Nephron (organoid): ENCODE measurements at regions not wholly inside any gene's neighbourhood (a gene's known extent, or its start where the extent isn't known, plus 50 kb on each side); places are given as distances from the start of the nearest gene placed in this dataset.

Source experiments
- H3K27ac Mint-ChIP-seq, 3 experiments: 2 replicates each; pipeline ENCODE4 v1.8.0; 2020; ENCODE audit warnings: mixed read lengths in 3 of 3, mild to moderate bottlenecking in 2 of 3, moderate library complexity in 1 of 3
- H3K27me3 Mint-ChIP-seq: 2 replicates; pipeline ENCODE4 v1.8.0; 2021; ENCODE audit warnings: low read depth, mild to moderate bottlenecking, moderate library complexity, mixed read lengths
- H3K36me3 Mint-ChIP-seq: 2 replicates; pipeline ENCODE4 v1.8.0; 2020; ENCODE audit warnings: low read depth, mixed read lengths
- H3K4me1 Mint-ChIP-seq: 2 replicates; pipeline ENCODE4 v1.8.0; 2020; ENCODE audit warnings: mixed read lengths
- H3K4me3 Mint-ChIP-seq, 3 experiments: 2 replicates each; pipeline ENCODE4 v1.8.0; 2020; ENCODE audit warnings: mild to moderate bottlenecking in 3 of 3, mixed read lengths in 3 of 3, moderate library complexity in 2 of 3
- H3K9me3 Mint-ChIP-seq: 2 replicates; pipeline ENCODE4 v1.8.0; 2020; ENCODE audit warnings: mixed read lengths
- CTCF ChIP-seq, 3 experiments: fragments of 200-600 bp; sonication (generic); IDR thresholded peaks; one replicate each; pipeline ENCODE4 v1.5.0; 2021; ENCODE audit warnings: antibody characterized with exemption in 3 of 3; ENCODE audit not compliant: unreplicated experiment in 3 of 3

GRCh38 chr1:192081359-192081758 is 76.9 kb upstream of the RGS18 start:
- H3K9me3 Mint-ChIP-seq: no peaks in the 10 kb centered on the region
- no peaks in the 10 kb centered on the region for H3K4me1 Mint-ChIP-seq
- H3K36me3 Mint-ChIP-seq: no peaks in the 10 kb centered on the region
- H3K27me3 Mint-ChIP-seq: no peaks in the 10 kb centered on the region
- no peak overlapping the region for H3K27ac Mint-ChIP-seq
- TF ChIP-seq CTCF (IDR thresholded peaks at IDR 0.05; ENCODE audit: unreplicated experiment in 3 of 3): no peak
- no peak overlapping the region for H3K4me3 Mint-ChIP-seq

GRCh38 chr1:192086644-192087043 is 71.6 kb upstream of the RGS18 start:
- H3K36me3 Mint-ChIP-seq: no peaks in the 10 kb centered on the region
- H3K27ac Mint-ChIP-seq: no peak overlapping the region
- H3K4me1 Mint-ChIP-seq: no peaks in the 10 kb centered on the region
- no peak overlapping the region for H3K4me3 Mint-ChIP-seq
- H3K27me3 Mint-ChIP-seq: no peaks in the 10 kb centered on the region
- no peak for TF ChIP-seq CTCF (IDR thresholded peaks at IDR 0.05; ENCODE audit: unreplicated experiment in 3 of 3)
- H3K9me3 Mint-ChIP-seq: no peaks in the 10 kb centered on the region

GRCh38 chr1:192087334-192087733 is 70.9 kb upstream of the RGS18 start:
- H3K4me1 Mint-ChIP-seq: no peaks in the 10 kb centered on the region
- no peaks in the 10 kb centered on the region for H3K27me3 Mint-ChIP-seq
- H3K36me3 Mint-ChIP-seq: no peaks in the 10 kb centered on the region
- H3K4me3 Mint-ChIP-seq: no peak overlapping the region
- peaks cover 2% of the 10 kb centered on the region for H3K9me3 Mint-ChIP-seq
- H3K27ac Mint-ChIP-seq: no peak overlapping the region
- no peak for TF ChIP-seq CTCF (IDR thresholded peaks at IDR 0.05; ENCODE audit: unreplicated experiment in 3 of 3)

- no peak for TF ChIP-seq CTCF (IDR thresholded peaks at IDR 0.05; ENCODE audit: unreplicated experiment in 3 of 3)
- H3K27ac Mint-ChIP-seq: no peak overlapping the region
- H3K4me3 Mint-ChIP-seq: no peak overlapping the region
- H3K27me3 Mint-ChIP-seq: no peaks in the 10 kb centered on the region
- H3K4me1 Mint-ChIP-seq: no peaks in the 10 kb centered on the region
- H3K36me3 Mint-ChIP-seq: no peaks in the 10 kb centered on the region
- H3K9me3 Mint-ChIP-seq: peaks cover 2% of the 10 kb centered on the region
These were observed 69.8 kb upstream of the RGS18 start for GRCh38 chr1:192088496-192088895.

GRCh38 chr1:192098001-192098400 is 60.3 kb upstream of the RGS18 start:
- Mint-ChIP-seq H3K9me3 (peaks cover 2% of the 10 kb centered on the region), H3K27me3 (no peaks in the 10 kb centered on the region), H3K4me3 (no peak overlapping the region), H3K4me1 (no peaks in the 10 kb centered on the region), H3K27ac (no peak overlapping the region), H3K36me3 (no peaks in the 10 kb centered on the region)
- no peak for TF ChIP-seq CTCF (IDR thresholded peaks at IDR 0.05; ENCODE audit: unreplicated experiment in 3 of 3)

- Mint-ChIP-seq H3K27me3 (no peaks in the 10 kb centered on the region), H3K4me3 (no peak overlapping the region), H3K4me1 (no peaks in the 10 kb centered on the region), H3K36me3 (no peaks in the 10 kb centered on the region), H3K9me3 (peaks cover 2% of the 10 kb centered on the region), H3K27ac (no peak overlapping the region)
- no peak for TF ChIP-seq CTCF (IDR thresholded peaks at IDR 0.05; ENCODE audit: unreplicated experiment in 3 of 3)
These were observed 58.9 kb upstream of the RGS18 start for GRCh38 chr1:192099328-192099727.
